ENCODE measurements at regions not wholly inside any gene's neighbourhood (a gene's known extent, or its start where the extent isn't known, plus 50 kb on each side); places are given as distances from the start of the nearest gene placed in this dataset.

- Histone ChIP-seq H3K4me1 (ENCODE audit: control insufficient read depth in 2 of 2, insufficient read depth in 2 of 2, low read length in 2 of 2) (no peaks in the 10 kb centered on the region), H4K20me1 (ENCODE audit: control insufficient read depth, insufficient read depth, low read length, poor library complexity, severe bottlenecking) (no peaks in the 10 kb centered on the region), H3K27ac (ENCODE audit: low read length in 2 of 2) (no peak overlapping the region), H3K27me3 (replicated peaks in 1 of 4; ENCODE audit: control extremely low read depth in 1 of 4, control insufficient read depth in 3 of 4, insufficient read depth in 4 of 4, low read length in 3 of 4) (no peaks in the 10 kb centered on the region), H3K4me2 (replicated peaks; ENCODE audit: low read depth, low read length, poor library complexity, severe bottlenecking) (no peak overlapping the region), H2AFZ (ENCODE audit: insufficient read depth, low read depth, low read length, poor library complexity, severe bottlenecking) (no peak overlapping the region), H3K4me3 (ENCODE audit: control extremely low read depth in 1 of 5, extremely low read depth in 1 of 5, insufficient read depth in 1 of 5, low read depth in 2 of 5, low read length in 4 of 5) (no peak overlapping the region), H3K9me3 (ENCODE audit: control extremely low read depth in 1 of 3, control insufficient read depth in 2 of 3, insufficient read depth in 1 of 3, low read length in 2 of 3) (no peaks in the 10 kb centered on the region), H3K79me2 (ENCODE audit: control insufficient read depth, insufficient read depth, low read length) (no peaks in the 10 kb centered on the region), H3K9ac (ENCODE audit: low read length) (no peak overlapping the region), H3K36me3 (replicated peaks in 1 of 2; ENCODE audit: control extremely low read depth in 1 of 2, control insufficient read depth in 1 of 2, extremely low read depth in 1 of 2, insufficient read depth in 2 of 2, low read length in 1 of 2) (no peaks in the 10 kb centered on the region)
- intact Hi-C loops (cut with micrococcal nuclease) = no loop called here
- Mint-ChIP-seq H3K9me3 (ENCODE audit: insufficient read depth) (no peaks in the 10 kb centered on the region), H3K4me3 (no peak overlapping the region), H3K27me3 (no peaks in the 10 kb centered on the region), H3K27ac (no peak overlapping the region), H3K4me1 (no peaks in the 10 kb centered on the region)
- ATAC-seq (ENCODE audit: low read depth) = no peak
- no peak for DNase-seq
- WGBS (ENCODE audit: insufficient coverage) = no CpG with 5 or more reads among the region's 3 CpGs
- CTCF ChIA-PET = no interaction called here
- TF ChIP-seq CTCF (IDR thresholded peaks at IDR 0.05) (no peak), EZH2 (IDR thresholded peaks at IDR 0.05; ENCODE audit: borderline replicate concordance, insufficient read depth, low read depth, low read length, poor library complexity, severe bottlenecking) (no peak)
- POLR2A ChIA-PET = no interaction called here
Measured at GRCh38 chr6:102215425-102215824, 821.9 kb downstream of the GRIK2 start.

GRCh38 chr6:102216232-102216631 is 822.7 kb downstream of the GRIK2 start:
- Histone ChIP-seq H3K4me1 (ENCODE audit: control insufficient read depth in 2 of 2, insufficient read depth in 2 of 2, low read length in 2 of 2) (no peaks in the 10 kb centered on the region), H3K4me2 (replicated peaks; ENCODE audit: low read depth, low read length, poor library complexity, severe bottlenecking) (no peak overlapping the region), H3K36me3 (replicated peaks in 1 of 2; ENCODE audit: control extremely low read depth in 1 of 2, control insufficient read depth in 1 of 2, extremely low read depth in 1 of 2, insufficient read depth in 2 of 2, low read length in 1 of 2) (no peaks in the 10 kb centered on the region), H3K79me2 (ENCODE audit: control insufficient read depth, insufficient read depth, low read length) (no peaks in the 10 kb centered on the region), H3K4me3 (ENCODE audit: control extremely low read depth in 1 of 5, extremely low read depth in 1 of 5, insufficient read depth in 1 of 5, low read depth in 2 of 5, low read length in 4 of 5) (no peak overlapping the region), H3K9ac (ENCODE audit: low read length) (no peak overlapping the region), H3K27ac (ENCODE audit: low read length in 2 of 2) (no peak overlapping the region), H4K20me1 (ENCODE audit: control insufficient read depth, insufficient read depth, low read length, poor library complexity, severe bottlenecking) (no peaks in the 10 kb centered on the region), H3K27me3 (replicated peaks in 1 of 4; ENCODE audit: control extremely low read depth in 1 of 4, control insufficient read depth in 3 of 4, insufficient read depth in 4 of 4, low read length in 3 of 4) (no peaks in the 10 kb centered on the region), H2AFZ (ENCODE audit: insufficient read depth, low read depth, low read length, poor library complexity, severe bottlenecking) (no peak overlapping the region), H3K9me3 (ENCODE audit: control extremely low read depth in 1 of 3, control insufficient read depth in 2 of 3, insufficient read depth in 1 of 3, low read length in 2 of 3) (no peaks in the 10 kb centered on the region)
- no peaks in the 10 kb centered on the region for H3K27me3 Mint-ChIP-seq
- TF ChIP-seq EZH2 (IDR thresholded peaks at IDR 0.05; ENCODE audit: borderline replicate concordance, insufficient read depth, low read depth, low read length, poor library complexity, severe bottlenecking) (no peak), CTCF (IDR thresholded peaks at IDR 0.05) (no peak)
- intact Hi-C loops (cut with micrococcal nuclease) = no loop called here
- CTCF ChIA-PET = no interaction called here
- no CpG with 5 or more reads among the region's 2 CpGs for WGBS (ENCODE audit: insufficient coverage)
- no peaks in the 10 kb centered on the region for H3K4me1 Mint-ChIP-seq
- no peak overlapping the region for H3K27ac Mint-ChIP-seq
- no peak for ATAC-seq (ENCODE audit: low read depth)
- POLR2A ChIA-PET = no interaction called here
- no peak for DNase-seq
- no peaks in the 10 kb centered on the region for H3K9me3 Mint-ChIP-seq (ENCODE audit: insufficient read depth)
- no peak overlapping the region for H3K4me3 Mint-ChIP-seq

Measured in B cell (primary cell).